ENCODE measurements at regions not wholly inside any gene's neighbourhood (a gene's known extent, or its start where the extent isn't known, plus 50 kb on each side); places are given as distances from the start of the nearest gene placed in this dataset.

DNA sequence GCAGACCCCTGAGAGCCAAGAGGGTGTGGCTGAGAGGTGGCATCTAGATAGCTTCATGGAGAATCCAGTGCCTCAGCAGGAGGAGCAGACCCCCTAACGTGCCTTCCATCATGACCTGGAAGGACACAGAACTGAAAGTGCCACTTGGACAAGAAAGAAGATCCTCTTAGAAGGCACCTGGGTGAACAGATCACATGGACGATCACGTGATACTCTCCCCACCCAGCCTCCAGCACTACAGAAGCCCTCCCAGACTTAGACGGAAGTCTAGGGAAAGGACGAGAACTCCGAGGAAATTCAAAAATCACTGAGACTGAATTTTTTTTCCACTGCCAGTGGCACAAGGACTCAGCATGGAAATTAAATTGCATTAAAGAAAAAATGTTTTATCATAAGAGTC lies 113.4 kb downstream of the MRM1 start:
- TF ChIP-seq EZH2 (IDR thresholded peaks at IDR 0.05; ENCODE audit: low read depth, unreplicated experiment) (no peak), POLR2AphosphoS5 (IDR thresholded peaks at IDR 0.05; ENCODE audit: low read depth) (no peak)
- TF ChIP-seq, protein P1, sequence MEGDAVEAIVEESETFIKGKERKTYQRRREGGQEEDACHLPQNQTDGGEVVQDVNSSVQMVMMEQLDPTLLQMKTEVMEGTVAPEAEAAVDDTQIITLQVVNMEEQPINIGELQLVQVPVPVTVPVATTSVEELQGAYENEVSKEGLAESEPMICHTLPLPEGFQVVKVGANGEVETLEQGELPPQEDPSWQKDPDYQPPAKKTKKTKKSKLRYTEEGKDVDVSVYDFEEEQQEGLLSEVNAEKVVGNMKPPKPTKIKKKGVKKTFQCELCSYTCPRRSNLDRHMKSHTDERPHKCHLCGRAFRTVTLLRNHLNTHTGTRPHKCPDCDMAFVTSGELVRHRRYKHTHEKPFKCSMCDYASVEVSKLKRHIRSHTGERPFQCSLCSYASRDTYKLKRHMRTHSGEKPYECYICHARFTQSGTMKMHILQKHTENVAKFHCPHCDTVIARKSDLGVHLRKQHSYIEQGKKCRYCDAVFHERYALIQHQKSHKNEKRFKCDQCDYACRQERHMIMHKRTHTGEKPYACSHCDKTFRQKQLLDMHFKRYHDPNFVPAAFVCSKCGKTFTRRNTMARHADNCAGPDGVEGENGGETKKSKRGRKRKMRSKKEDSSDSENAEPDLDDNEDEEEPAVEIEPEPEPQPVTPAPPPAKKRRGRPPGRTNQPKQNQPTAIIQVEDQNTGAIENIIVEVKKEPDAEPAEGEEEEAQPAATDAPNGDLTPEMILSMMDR (conservative IDR thresholded peaks at IDR 0.05; ENCODE audit: low read depth in 2 of 2): no peak
- TF ChIP-seq, protein P2, sequence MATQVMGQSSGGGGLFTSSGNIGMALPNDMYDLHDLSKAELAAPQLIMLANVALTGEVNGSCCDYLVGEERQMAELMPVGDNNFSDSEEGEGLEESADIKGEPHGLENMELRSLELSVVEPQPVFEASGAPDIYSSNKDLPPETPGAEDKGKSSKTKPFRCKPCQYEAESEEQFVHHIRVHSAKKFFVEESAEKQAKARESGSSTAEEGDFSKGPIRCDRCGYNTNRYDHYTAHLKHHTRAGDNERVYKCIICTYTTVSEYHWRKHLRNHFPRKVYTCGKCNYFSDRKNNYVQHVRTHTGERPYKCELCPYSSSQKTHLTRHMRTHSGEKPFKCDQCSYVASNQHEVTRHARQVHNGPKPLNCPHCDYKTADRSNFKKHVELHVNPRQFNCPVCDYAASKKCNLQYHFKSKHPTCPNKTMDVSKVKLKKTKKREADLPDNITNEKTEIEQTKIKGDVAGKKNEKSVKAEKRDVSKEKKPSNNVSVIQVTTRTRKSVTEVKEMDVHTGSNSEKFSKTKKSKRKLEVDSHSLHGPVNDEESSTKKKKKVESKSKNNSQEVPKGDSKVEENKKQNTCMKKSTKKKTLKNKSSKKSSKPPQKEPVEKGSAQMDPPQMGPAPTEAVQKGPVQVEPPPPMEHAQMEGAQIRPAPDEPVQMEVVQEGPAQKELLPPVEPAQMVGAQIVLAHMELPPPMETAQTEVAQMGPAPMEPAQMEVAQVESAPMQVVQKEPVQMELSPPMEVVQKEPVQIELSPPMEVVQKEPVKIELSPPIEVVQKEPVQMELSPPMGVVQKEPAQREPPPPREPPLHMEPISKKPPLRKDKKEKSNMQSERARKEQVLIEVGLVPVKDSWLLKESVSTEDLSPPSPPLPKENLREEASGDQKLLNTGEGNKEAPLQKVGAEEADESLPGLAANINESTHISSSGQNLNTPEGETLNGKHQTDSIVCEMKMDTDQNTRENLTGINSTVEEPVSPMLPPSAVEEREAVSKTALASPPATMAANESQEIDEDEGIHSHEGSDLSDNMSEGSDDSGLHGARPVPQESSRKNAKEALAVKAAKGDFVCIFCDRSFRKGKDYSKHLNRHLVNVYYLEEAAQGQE (IDR thresholded peaks at IDR 0.05; ENCODE audit: unreplicated experiment): no peak

Measured in GM23338 (cell line).